ENCODE measurements at regions not wholly inside any gene's neighbourhood (a gene's known extent, or its start where the extent isn't known, plus 50 kb on each side); places are given as distances from the start of the nearest gene placed in this dataset.

GRCh38 chr7:424961-425793 is 94.5 kb downstream of the PDGFA start:
- H3K27me3 ChIP-seq (ENCODE audit: low read length) = no peaks in the 10 kb centered on the region
- CTCF ChIA-PET = no interaction called here
- no peaks in the 10 kb centered on the region for H3K9me2 ChIP-seq (replicated peaks; ENCODE audit: low read length)
- no peaks in the 10 kb centered on the region for H3F3A ChIP-seq (ENCODE audit: low read length, unreplicated experiment)
- DNase-seq = no peak
- H3K9me3 ChIP-seq (ENCODE audit: low read length) = no peaks in the 10 kb centered on the region
- no peak overlapping the region for H3K27ac ChIP-seq (ENCODE audit: low read length)
- no peak for ATAC-seq
- H3K4me3 ChIP-seq (ENCODE audit: low read length) = no peak overlapping the region
- H4K20me1 ChIP-seq (ENCODE audit: low read length) = no peaks in the 10 kb centered on the region
- no peak overlapping the region for H3K9ac ChIP-seq (ENCODE audit: low read length)
- BruUV-seq (replicated peaks) = no TSS peak
- intact Hi-C loops (cut with micrococcal nuclease) = no loop called here
- TF ChIP-seq CTCF (conservative IDR thresholded peaks at IDR 0.05; ENCODE audit: low read depth, low read length) (no peak), EZH2 (IDR thresholded peaks at IDR 0.05; ENCODE audit: low read length, unreplicated experiment) (no peak), EZH2phosphoT487 (IDR thresholded peaks at IDR 0.05; ENCODE audit: borderline replicate concordance, low read length) (no peak)
- H2AFZ ChIP-seq (ENCODE audit: low read length) = no peak overlapping the region
- H3K79me2 ChIP-seq (ENCODE audit: low read length) = no peaks in the 10 kb centered on the region
- H3K4me1 ChIP-seq (ENCODE audit: insufficient read depth, low read length) = no peaks in the 10 kb centered on the region
- POLR2A ChIA-PET (ENCODE audit: unreplicated experiment) = no interaction called here
- H3K36me3 ChIP-seq (ENCODE audit: low read depth, low read length) = no peaks in the 10 kb centered on the region
- no peak overlapping the region for H3K4me2 ChIP-seq (ENCODE audit: low read length)

GRCh38 chr7:425794-426188 is 93.9 kb downstream of the PDGFA start:
- H4K20me1 ChIP-seq (ENCODE audit: low read length) = no peaks in the 10 kb centered on the region
- no peaks in the 10 kb centered on the region for H3F3A ChIP-seq (ENCODE audit: low read length, unreplicated experiment)
- ChIA-PET CTCF (no interaction called here), POLR2A (ENCODE audit: unreplicated experiment) (no interaction called here)
- no peaks in the 10 kb centered on the region for H3K36me3 ChIP-seq (ENCODE audit: low read depth, low read length)
- H3K27me3 ChIP-seq (ENCODE audit: low read length) = no peaks in the 10 kb centered on the region
- no peak overlapping the region for H3K27ac ChIP-seq (ENCODE audit: low read length)
- DNase-seq (no peak), ATAC-seq (no peak)
- no peaks in the 10 kb centered on the region for H3K4me1 ChIP-seq (ENCODE audit: insufficient read depth, low read length)
- H3K4me2 ChIP-seq (ENCODE audit: low read length) = no peak overlapping the region
- no TSS peak for BruUV-seq (replicated peaks)
- intact Hi-C loops (cut with micrococcal nuclease) = no loop called here
- TF ChIP-seq CTCF (conservative IDR thresholded peaks at IDR 0.05; ENCODE audit: low read depth, low read length) (no peak), EZH2phosphoT487 (IDR thresholded peaks at IDR 0.05; ENCODE audit: borderline replicate concordance, low read length) (no peak), EZH2 (IDR thresholded peaks at IDR 0.05; ENCODE audit: low read length, unreplicated experiment) (no peak)
- H3K9me3 ChIP-seq (ENCODE audit: low read length) = no peaks in the 10 kb centered on the region
- no peak overlapping the region for H3K9ac ChIP-seq (ENCODE audit: low read length)
- no peak overlapping the region for H3K4me3 ChIP-seq (ENCODE audit: low read length)
- no peaks in the 10 kb centered on the region for H3K9me2 ChIP-seq (replicated peaks; ENCODE audit: low read length)
- no peak overlapping the region for H2AFZ ChIP-seq (ENCODE audit: low read length)
- no peaks in the 10 kb centered on the region for H3K79me2 ChIP-seq (ENCODE audit: low read length)

- TF ChIP-seq EZH2phosphoT487 (IDR thresholded peaks at IDR 0.05; ENCODE audit: borderline replicate concordance, low read length) (no peak), EZH2 (IDR thresholded peaks at IDR 0.05; ENCODE audit: low read length, unreplicated experiment) (no peak), CTCF (conservative IDR thresholded peaks at IDR 0.05; ENCODE audit: low read depth, low read length) (no peak)
- DNase-seq = no peak
- Histone ChIP-seq H3K9me3 (ENCODE audit: low read length) (no peaks in the 10 kb centered on the region), H3K4me3 (ENCODE audit: low read length) (no peak overlapping the region), H3K36me3 (ENCODE audit: low read depth, low read length) (no peaks in the 10 kb centered on the region), H3K4me1 (ENCODE audit: insufficient read depth, low read length) (no peaks in the 10 kb centered on the region), H3K9ac (ENCODE audit: low read length) (no peak overlapping the region), H3K9me2 (replicated peaks; ENCODE audit: low read length) (no peaks in the 10 kb centered on the region), H2AFZ (ENCODE audit: low read length) (no peak overlapping the region), H3K79me2 (ENCODE audit: low read length) (no peaks in the 10 kb centered on the region), H3K4me2 (ENCODE audit: low read length) (no peak overlapping the region), H3F3A (ENCODE audit: low read length, unreplicated experiment) (no peaks in the 10 kb centered on the region), H4K20me1 (ENCODE audit: low read length) (no peaks in the 10 kb centered on the region), H3K27ac (ENCODE audit: low read length) (no peak overlapping the region), H3K27me3 (ENCODE audit: low read length) (no peaks in the 10 kb centered on the region)
- POLR2A ChIA-PET (ENCODE audit: unreplicated experiment) = no interaction called here
- ATAC-seq = no peak
- intact Hi-C loops (cut with micrococcal nuclease) = no loop called here
- BruUV-seq (replicated peaks) = no TSS peak
- CTCF ChIA-PET = no interaction called here
These were observed 93.1 kb downstream of the PDGFA start for GRCh38 chr7:426510-426909.
